HUES6 (cell line): ENCODE measurements at regions not wholly inside any gene's neighbourhood (a gene's known extent, or its start where the extent isn't known, plus 50 kb on each side); places are given as distances from the start of the nearest gene placed in this dataset.

Experiments used
- H3K27ac ChIP-seq: 2 replicates; pipeline ENCODE4 v1.7.0; 2013; ENCODE audit warnings: low read depth, mild to moderate bottlenecking, low read length, inconsistent platforms
- H3K27me3 ChIP-seq: 2 replicates; pipeline ENCODE4 v1.6.1; 2013; ENCODE audit warnings: low read length; ENCODE audit not compliant: control insufficient read depth, insufficient read depth
- H3K36me3 ChIP-seq: 2 replicates; pipeline ENCODE4 v1.6.1; 2013; ENCODE audit warnings: low read length; ENCODE audit not compliant: control insufficient read depth, insufficient read depth
- H3K4me1 ChIP-seq: 2 replicates; pipeline ENCODE4 v1.6.1; 2013; ENCODE audit warnings: low read length; ENCODE audit not compliant: control insufficient read depth, insufficient read depth
- H3K4me3 ChIP-seq: 2 replicates; pipeline ENCODE4 v1.5.1; 2013; ENCODE audit warnings: low read depth, low read length
- H3K9ac ChIP-seq: one replicate; pipeline ENCODE4 v1.6.1; 2013; ENCODE audit warnings: mild to moderate bottlenecking, low read length
- H3K9me3 ChIP-seq: 2 replicates; pipeline ENCODE4 v1.6.1; 2013; ENCODE audit warnings: low read depth, low read length; ENCODE audit not compliant: control insufficient read depth, insufficient read depth

DNA sequence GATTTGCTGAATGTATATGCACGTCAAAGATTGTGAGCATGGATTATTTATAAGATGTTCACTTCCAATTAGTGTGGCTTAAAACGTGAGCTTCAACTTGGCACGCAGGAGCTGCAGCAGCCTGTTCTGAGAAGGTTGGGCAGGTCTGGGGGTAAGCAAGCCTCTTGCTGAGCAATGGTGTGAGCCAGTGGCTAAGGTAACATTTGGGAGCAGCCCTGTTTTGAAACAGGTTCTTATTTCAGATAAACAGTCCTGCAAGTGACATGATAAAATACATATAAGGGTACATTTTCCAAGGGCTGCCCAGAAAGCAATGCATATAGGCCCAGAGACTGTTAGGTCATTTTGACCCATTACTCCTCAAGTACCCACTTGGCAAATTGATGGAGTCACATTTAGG is 415.3 kb downstream of the ZNF521 start:
- no peaks in the 10 kb centered on the region for H3K27me3 ChIP-seq
- H3K4me1 ChIP-seq = 0 out of 2 replicates have a peak, but pooled peaks cover 2% of the 10 kb centered on the region
- no peak overlapping the region for H3K27ac ChIP-seq
- H3K36me3 ChIP-seq = no peaks in the 10 kb centered on the region
- H3K4me3 ChIP-seq = no peak overlapping the region
- no peak overlapping the region for H3K9ac ChIP-seq
- no peaks in the 10 kb centered on the region for H3K9me3 ChIP-seq

- H3K27ac ChIP-seq = no peak overlapping the region
- H3K27me3 ChIP-seq = no peaks in the 10 kb centered on the region
- no peaks in the 10 kb centered on the region for H3K4me1 ChIP-seq
- H3K9me3 ChIP-seq = no peaks in the 10 kb centered on the region
- no peaks in the 10 kb centered on the region for H3K36me3 ChIP-seq
- no peak overlapping the region for H3K9ac ChIP-seq
- no peak overlapping the region for H3K4me3 ChIP-seq
Observed at GRCh38 chr18:24937639-24938275, 414.2 kb downstream of the ZNF521 start.

- Histone ChIP-seq H3K27me3 (no peaks in the 10 kb centered on the region), H3K4me3 (no peak overlapping the region), H3K27ac (no peak overlapping the region), H3K4me1 (no peaks in the 10 kb centered on the region), H3K9me3 (no peaks in the 10 kb centered on the region), H3K9ac (no peak overlapping the region), H3K36me3 (no peaks in the 10 kb centered on the region)
Observed at GRCh38 chr18:24940416-24940815, 411.6 kb downstream of the ZNF521 start.

DNA sequence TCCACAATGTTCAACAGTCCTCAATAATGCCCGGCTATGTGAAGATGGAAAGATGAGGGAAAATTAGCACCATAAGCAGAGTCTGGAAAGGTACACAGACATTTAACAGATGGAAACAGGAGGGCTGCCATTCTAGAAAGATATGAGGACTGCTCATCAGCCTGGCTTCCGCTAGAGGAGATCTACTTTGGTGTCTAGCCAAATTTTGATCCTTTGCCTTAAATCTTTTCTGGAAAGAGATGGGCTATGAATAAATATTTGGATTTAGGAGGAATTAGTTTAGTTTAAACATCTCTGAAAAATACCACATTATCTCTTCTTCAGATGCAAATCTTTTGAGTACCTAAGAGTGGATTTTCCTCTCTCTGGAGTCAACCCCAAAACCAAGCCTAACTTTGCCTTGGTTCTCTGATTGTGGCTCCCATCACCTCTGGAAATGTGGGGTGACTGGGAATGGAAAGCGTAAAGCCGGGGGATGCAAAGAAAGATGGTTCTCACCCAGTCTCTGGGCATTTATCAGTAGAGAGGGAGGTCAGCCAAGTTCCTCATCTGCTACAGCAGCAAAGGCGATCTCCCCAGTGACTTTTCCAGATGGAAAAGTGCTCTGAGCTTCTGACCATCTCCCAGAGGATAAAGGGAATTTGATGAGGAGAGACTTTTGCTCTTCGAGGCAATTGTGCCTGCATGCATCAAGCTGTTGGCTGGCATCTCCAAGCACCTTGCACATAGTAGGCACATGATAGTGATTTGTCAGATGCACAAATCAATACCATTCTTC is 410.6 kb downstream of the ZNF521 start:
- H3K9me3 ChIP-seq = no peaks in the 10 kb centered on the region
- no peaks in the 10 kb centered on the region for H3K4me1 ChIP-seq
- no peak overlapping the region for H3K27ac ChIP-seq
- no peaks in the 10 kb centered on the region for H3K27me3 ChIP-seq
- H3K4me3 ChIP-seq = no peak overlapping the region
- no peaks in the 10 kb centered on the region for H3K36me3 ChIP-seq
- no peak overlapping the region for H3K9ac ChIP-seq

DNA sequence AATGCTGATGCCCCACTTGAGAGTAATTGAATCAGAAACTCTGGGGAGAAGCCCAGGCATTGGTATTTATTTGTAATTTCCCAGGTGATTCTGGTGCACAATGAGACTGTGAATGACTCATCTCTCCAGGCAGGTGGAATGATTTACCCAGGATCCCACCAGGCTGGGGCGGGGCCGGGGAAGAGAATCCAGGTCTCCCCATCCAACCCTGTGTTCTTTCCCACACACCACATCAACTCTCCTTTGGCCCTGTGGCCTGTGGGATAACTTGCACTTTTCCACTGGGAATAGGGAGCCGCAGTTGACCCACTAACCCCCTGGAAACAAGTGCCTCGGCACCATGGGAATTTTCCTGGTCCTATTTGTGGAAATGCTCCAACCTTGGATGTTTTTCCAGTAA is 409.8 kb downstream of the ZNF521 start:
- Histone ChIP-seq H3K9me3 (no peaks in the 10 kb centered on the region), H3K4me3 (no peak overlapping the region), H3K27ac (no peak overlapping the region), H3K27me3 (no peaks in the 10 kb centered on the region), H3K36me3 (no peaks in the 10 kb centered on the region), H3K9ac (no peak overlapping the region), H3K4me1 (no peaks in the 10 kb centered on the region)

GRCh38 chr18:24947521-24948305 is 404.3 kb downstream of the ZNF521 start:
- Histone ChIP-seq H3K9me3 (no peaks in the 10 kb centered on the region), H3K36me3 (no peaks in the 10 kb centered on the region), H3K4me3 (no peak overlapping the region)

DNA sequence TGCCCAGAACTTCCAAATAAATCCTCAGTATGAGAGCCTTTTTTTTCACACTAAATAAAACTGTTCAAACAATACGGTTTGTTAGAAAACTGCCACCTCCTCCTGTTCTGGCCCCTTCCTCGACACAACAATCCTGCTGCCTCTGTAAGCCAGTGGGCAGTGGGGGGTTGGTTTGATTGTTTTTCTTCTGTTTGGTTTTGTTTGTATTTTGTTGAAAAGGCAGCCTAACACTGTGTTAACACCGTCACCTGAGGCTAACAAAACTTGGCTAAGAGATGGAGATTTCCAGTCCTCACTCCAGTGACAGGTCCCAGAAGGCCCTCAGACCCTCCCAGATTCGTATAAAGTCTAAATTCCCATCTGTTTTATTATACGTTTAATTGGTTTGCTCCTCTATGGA is 402.1 kb downstream of the ZNF521 start:
- no peak overlapping the region for H3K27ac ChIP-seq
- H3K27me3 ChIP-seq = no peaks in the 10 kb centered on the region
- H3K9ac ChIP-seq = no peak overlapping the region
- H3K4me1 ChIP-seq = peaks cover 10% of the 10 kb centered on the region
- no peaks in the 10 kb centered on the region for H3K9me3 ChIP-seq
- no peaks in the 10 kb centered on the region for H3K36me3 ChIP-seq
- H3K4me3 ChIP-seq = no peak overlapping the region

More at GRCh38 chr18:24947521-24948305, 404.3 kb downstream of the ZNF521 start:
- no peaks in the 10 kb centered on the region for H3K27me3 ChIP-seq
- no peak overlapping the region for H3K27ac ChIP-seq
- peaks cover 10% of the 10 kb centered on the region for H3K4me1 ChIP-seq
- H3K9ac ChIP-seq = no peak overlapping the region

GRCh38 chr18:24954341-24954740 is 397.6 kb downstream of the ZNF521 start:
- Histone ChIP-seq H3K27ac (no peak overlapping the region), H3K36me3 (no peaks in the 10 kb centered on the region), H3K27me3 (no peaks in the 10 kb centered on the region), H3K9ac (no peak overlapping the region), H3K9me3 (no peaks in the 10 kb centered on the region), H3K4me3 (no peak overlapping the region), H3K4me1 (peaks cover 10% of the 10 kb centered on the region)

- Histone ChIP-seq H3K27ac (no peak overlapping the region), H3K27me3 (no peaks in the 10 kb centered on the region), H3K9me3 (no peaks in the 10 kb centered on the region), H3K4me1 (no peaks in the 10 kb centered on the region; the same call in 1 of the 2 replicates), H3K4me3 (no peak overlapping the region), H3K36me3 (no peaks in the 10 kb centered on the region), H3K9ac (no peak overlapping the region)
Observed at GRCh38 chr18:24958001-24958400, 394.0 kb downstream of the ZNF521 start.

GRCh38 chr18:24959051-24959476 is 392.9 kb downstream of the ZNF521 start:
- no peak overlapping the region for H3K27ac ChIP-seq
- no peak overlapping the region for H3K9ac ChIP-seq
- H3K27me3 ChIP-seq = no peaks in the 10 kb centered on the region
- no peaks in the 10 kb centered on the region for H3K9me3 ChIP-seq
- H3K4me3 ChIP-seq = no peak overlapping the region
- H3K36me3 ChIP-seq = no peaks in the 10 kb centered on the region
- peaks cover 3% of the 10 kb centered on the region; the same call in 1 of the 2 replicates for H3K4me1 ChIP-seq

DNA sequence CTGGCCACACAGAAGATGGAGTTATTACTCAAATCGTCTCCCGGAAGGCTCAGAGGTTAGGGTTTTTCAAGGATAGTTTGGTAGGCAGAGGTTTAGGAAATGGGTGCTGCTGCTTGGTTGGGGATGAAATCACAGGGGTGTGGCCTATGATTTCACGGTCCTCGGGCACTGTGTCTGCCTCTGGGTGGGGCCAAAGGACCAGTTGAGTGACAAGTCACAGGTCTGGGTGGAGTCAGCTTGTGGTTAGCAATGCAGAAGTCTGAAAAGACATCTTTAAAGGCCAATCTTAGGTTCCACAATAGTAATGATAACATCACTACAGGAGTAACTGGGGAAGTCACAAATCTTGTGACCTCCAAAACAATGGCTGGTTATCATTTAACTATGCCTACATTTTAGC is 387.8 kb downstream of the ZNF521 start:
- Histone ChIP-seq H3K4me1 (peaks cover 7% of the 10 kb centered on the region; the same call in 1 of the 2 replicates), H3K36me3 (no peaks in the 10 kb centered on the region), H3K9me3 (no peaks in the 10 kb centered on the region), H3K4me3 (no peak overlapping the region), H3K27ac (no peak overlapping the region), H3K9ac (no peak overlapping the region), H3K27me3 (no peaks in the 10 kb centered on the region)
